Hematopoietic multipotent progenitor cell treated with erythropoietin and hydrocortisone succinate and interleukin-3 and kit ligand, for 4 days (in vitro differentiated cells): ENCODE measurements at regions not wholly inside any gene's neighbourhood (a gene's known extent, or its start where the extent isn't known, plus 50 kb on each side); places are given as distances from the start of the nearest gene placed in this dataset.
A peak's percentile ranks its signal among the peaks of the same experiment; 100 is the strongest.
"Not testable (repeated sequence)": the region's sequence is repeated elsewhere in the genome, so short reads cannot be mapped to it uniquely, and the experiment has no call there.

Source experiments
- DNase-seq: peaks from one replicate; pipeline ENCODE4 v3.0.0-alpha.2; 2015

GRCh38 chr10:111267673-111268072 lies 190.8 kb downstream of the ADRA2A start:
- DNase-seq: peak; percentile 8

GRCh38 chr10:111273235-111273634 lies 196.4 kb downstream of the ADRA2A start:
- DNase-seq: no peak

- DNase-seq: no peak
Measured at GRCh38 chr10:111273635-111274034, 196.8 kb downstream of the ADRA2A start.

GRCh38 chr10:111275091-111275490 lies 198.3 kb downstream of the ADRA2A start:
- no peak for DNase-seq

DNA sequence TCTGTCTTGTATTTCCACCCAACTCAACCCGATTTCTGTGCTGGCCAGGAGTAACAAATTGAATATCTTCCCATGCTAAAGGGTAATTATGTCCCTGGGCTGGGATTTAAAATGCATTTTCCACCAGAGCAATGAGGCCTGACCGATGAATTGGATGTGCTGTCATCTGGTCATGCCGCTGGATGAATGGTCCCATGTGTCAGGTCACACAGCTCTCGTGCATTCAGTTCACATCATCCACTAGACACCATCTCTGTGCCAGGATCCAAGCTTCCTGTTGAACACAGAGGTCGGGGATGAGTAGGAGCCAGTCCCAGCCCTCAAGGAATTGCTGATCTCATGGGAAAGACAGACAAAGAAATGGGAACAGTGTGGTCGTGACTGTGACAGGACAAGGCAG lies 200.8 kb downstream of the ADRA2A start:
- no peak for DNase-seq

DNA sequence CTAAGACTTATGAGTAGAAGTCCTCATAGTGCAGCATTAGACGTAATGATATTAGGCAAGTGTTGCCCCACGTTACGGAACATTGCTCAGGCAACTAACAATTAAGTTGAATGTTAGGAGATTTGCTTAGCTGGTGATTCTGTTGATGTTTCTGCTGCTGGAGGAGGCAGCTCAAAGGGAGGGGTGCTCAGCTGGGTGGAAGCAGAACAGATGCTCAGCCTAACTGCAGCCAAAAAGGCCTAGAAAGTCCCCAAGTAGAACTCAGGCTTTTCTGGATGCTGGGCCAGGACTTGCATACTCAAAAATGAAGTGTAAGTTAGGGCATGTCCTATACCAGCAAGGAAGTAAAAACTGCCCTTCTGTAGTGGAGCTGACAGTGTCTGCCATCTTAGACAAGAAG lies 201.4 kb downstream of the ADRA2A start:
- no peak for DNase-seq

DNA sequence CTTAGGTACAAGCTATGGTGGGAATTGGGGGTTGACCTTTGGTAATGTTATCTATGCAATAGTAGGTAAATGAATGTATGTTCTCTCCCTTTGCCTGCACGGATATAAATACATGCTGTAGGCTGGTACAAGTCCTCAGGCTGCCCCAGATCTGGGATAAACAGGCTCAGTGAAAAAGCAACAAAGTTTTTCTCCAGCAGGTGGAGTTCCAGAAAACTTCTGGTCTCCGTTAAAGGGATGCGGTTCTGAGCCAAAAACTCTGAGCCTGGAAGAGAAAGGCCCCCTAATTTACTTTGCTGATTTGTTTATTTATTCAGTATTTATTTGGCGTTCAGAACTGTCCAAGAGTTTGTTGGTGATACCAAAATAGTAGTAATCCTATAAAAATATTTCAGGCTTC lies 204.7 kb downstream of the ADRA2A start:
- DNase-seq: peak; percentile 29

DNA sequence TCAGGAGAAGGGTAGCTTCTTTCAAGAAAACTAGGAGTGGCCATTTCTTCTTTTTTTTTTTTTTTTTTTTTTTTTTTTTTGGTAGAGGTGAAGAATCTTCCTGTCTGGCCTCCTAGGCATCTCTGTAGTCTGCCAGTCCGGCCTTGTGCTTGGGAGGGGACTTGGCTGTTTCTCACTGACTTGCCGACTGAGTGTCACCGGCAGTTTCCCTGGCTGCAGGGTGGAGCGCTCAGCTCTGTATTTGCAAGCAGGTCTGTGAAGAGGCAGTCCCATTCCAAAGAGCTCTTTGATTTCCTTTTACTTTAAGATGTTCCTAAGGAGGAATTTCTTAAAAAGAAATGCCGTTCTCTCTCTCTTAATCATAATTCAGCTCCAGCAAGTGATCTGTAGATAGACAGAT lies 212.6 kb downstream of the ADRA2A start:
- DNase-seq: no peak

DNA sequence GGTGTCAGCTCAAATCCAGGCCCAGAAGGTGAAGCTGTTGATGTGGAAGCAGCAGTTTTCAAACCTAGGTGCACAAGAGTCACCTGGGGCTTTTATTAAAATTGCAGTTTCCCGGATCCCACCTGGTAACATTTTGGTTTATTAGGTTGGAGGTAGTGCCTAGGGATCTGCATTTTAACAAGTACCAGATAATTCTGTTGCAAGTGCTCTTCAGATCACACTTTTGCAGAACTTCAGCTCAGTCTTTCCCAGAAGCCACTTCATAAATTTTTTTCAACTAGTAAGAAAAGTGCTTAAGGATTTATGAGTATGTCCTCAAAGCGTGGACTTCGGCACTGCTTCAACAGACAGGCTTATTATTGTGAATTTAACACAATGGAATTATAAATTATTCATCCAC lies 213.8 kb downstream of the ADRA2A start:
- no peak for DNase-seq

- no peak for DNase-seq
Measured at GRCh38 chr10:111295788-111296187, 219.0 kb downstream of the ADRA2A start.

DNA sequence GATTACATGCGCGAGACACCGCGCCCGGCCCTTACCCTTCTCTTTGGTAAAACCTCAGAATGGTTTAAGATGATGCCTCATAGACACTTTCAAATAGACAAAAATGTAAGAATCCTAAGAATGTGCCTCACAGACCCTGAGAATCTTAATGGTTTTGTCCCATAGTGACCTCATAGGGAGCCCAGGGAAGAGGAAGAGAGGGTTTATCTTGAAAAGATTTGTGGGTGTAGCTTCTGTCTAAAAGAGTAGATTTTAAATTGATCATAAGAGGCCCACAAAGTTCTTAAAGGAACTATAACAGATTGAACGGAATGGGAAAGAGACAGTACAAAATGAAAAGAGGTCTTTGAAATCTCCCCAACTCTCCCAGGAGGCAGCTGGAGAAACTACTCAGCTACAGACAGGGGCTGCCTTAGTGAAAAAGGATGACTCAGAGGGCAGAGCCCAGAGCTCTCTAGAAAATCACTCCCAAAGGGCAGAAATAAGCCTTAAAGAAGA lies 220.6 kb downstream of the ADRA2A start:
- DNase-seq: no peak

DNA sequence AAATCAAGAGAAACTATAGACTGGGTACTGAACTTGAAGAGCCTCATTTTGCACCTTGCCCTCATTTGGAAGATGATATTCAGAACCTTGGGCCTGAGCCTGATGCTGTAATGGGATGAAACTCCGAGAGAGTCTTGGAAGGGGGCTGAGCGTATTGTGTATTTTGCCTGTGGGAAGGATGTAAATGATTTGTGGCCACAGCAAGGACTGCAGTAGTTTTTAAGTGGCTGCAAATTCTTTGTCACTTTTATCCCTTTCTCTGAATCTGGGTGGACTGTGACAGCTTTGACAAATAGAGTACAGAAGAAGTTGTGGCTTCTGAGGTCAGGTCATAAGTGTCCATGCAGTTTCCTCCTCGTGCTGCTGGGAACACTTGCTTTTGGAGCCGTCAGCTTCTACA lies 221.2 kb downstream of the ADRA2A start:
- peak; percentile 10 for DNase-seq

- DNase-seq: no peak
Measured at GRCh38 chr10:111299037-111299436, 222.2 kb downstream of the ADRA2A start.

DNA sequence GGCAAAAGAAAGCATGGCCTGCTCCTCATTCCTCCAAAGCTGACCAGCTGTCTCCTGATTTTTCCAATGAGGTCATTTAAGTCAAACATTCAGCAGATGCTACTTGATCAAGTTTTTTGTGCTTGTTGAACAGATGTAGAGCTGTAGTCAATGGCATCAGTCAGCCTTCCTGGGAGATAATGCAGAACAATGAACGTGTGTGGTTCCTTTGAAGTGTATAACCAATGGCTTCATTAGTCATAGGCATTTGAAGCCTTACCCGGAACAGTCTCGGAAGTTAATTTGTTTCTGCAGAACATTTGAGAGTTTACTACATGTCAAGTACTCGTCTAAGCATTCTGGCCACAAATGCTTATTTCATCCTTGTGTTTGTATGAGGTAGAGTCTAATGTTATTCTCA lies 227.1 kb downstream of the ADRA2A start:
- DNase-seq: no peak

- no peak for DNase-seq
Measured at GRCh38 chr10:111316722-111317212, 239.9 kb downstream of the ADRA2A start.

- DNase-seq: no peak
Measured at GRCh38 chr10:111319866-111320265, 243.0 kb downstream of the ADRA2A start.

GRCh38 chr10:111323389-111323966 lies 246.6 kb downstream of the ADRA2A start:
- peak; percentile 30 for DNase-seq

- not testable (repeated sequence) for DNase-seq
Measured at GRCh38 chr10:111332174-111332573, 255.3 kb downstream of the ADRA2A start.

DNA sequence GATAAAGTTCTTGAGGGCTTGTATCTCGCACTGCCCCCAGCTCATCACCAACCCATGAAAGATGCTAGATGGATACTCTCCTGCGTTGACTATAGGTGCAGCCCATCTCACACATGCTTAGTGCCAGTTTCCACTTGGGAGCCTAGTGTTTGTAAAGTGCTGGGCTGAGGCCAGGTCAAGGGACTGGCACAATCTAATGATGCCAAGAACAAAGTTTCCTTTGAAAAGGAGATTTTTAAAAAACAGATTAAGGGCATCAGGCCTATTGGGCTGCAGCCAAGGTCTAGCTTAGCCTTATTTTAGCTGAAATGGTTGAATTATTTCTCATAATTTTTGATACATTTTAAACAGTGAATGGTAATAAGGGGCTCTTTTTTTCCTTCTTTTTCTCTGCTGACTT lies 259.0 kb downstream of the ADRA2A start:
- no peak for DNase-seq

DNA sequence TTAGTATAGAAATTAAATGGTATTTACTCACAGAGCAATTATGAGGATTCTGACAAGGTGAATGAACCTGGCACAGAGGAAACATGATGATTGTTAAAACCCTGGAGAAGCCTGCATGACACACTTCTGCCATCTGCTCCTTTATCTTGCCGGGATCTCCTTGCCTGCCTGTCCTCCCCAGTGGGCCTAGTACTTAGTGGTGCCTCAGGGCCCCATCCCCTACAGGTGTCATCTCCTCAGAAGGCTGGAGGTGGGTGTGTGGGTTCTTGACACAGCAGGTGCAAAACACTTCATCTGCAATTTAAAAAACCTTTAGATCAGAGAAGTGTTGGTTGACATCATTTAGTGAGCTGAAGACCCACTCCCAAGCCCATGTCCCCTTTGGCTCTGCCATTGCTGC lies 261.2 kb downstream of the ADRA2A start:
- no peak for DNase-seq

GRCh38 chr10:111338805-111339204 lies 262.0 kb downstream of the ADRA2A start:
- DNase-seq: no peak

- peak; percentile 5 for DNase-seq
Measured at GRCh38 chr10:111344804-111345203, 268.0 kb downstream of the ADRA2A start.

- DNase-seq: no peak
Measured at GRCh38 chr10:111347386-111348013, 270.7 kb downstream of the ADRA2A start.

- no peak for DNase-seq
Measured at GRCh38 chr10:111348076-111348475, 271.2 kb downstream of the ADRA2A start.

DNA sequence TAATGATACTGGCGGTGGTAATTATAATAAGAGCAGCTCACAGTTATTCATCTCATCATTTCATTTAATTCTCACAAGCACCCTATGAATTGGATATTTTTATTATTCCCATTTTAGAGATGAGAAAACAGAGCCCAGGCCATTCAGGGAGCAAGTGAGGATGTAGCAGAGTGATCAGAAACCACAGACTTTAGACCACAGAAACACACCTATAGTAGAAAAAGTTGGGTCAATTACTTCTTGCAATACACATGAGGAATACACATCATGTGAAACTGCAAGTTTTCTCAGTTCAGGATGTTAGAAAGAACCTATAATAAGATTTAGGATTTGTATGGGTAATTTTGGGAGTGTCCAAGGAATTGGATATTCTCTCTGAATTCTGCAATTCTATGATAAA lies 278.0 kb downstream of the ADRA2A start:
- no peak for DNase-seq
